Ascending aorta (tissue), 2 donors: ENCODE measurements at regions not wholly inside any gene's neighbourhood (a gene's known extent, or its start where the extent isn't known, plus 50 kb on each side); places are given as distances from the start of the nearest gene placed in this dataset.

Experiments used
- DNase-seq, 2 donors: peaks; one replicate each; pipeline ENCODE4 v3.0.0-alpha.2; 2019; ENCODE audit warnings: low spot score in 2 of 2
- H3K27ac ChIP-seq, 2 donors: fragments of 200-600 bp; sonication (generic); one replicate each; pipeline ENCODE4 v1.5.1; 2016 to 2017; ENCODE audit warnings: mild to moderate bottlenecking in 1 of 2
- H3K27me3 ChIP-seq: fragments of 200-600 bp; sonication (generic); one replicate; pipeline ENCODE4 v1.5.1; 2017
- H3K36me3 ChIP-seq, 2 donors: fragments of 200-600 bp; sonication (generic); one replicate each; pipeline ENCODE4 v1.5.1; 2016
- H3K4me1 ChIP-seq, 2 donors: fragments of 200-600 bp; sonication (generic); one replicate each; pipeline ENCODE4 v1.5.1; 2016 to 2017; ENCODE audit warnings: mild to moderate bottlenecking in 1 of 2
- H3K4me3 ChIP-seq, 2 donors: fragments of 200-600 bp; sonication (generic); one replicate each; pipeline ENCODE4 v1.5.1; 2016 to 2017; ENCODE audit warnings: mild to moderate bottlenecking in 1 of 2
- H3K9me3 ChIP-seq, 2 donors: fragments of 200-600 bp; sonication (generic); one replicate each; pipeline ENCODE4 v1.5.1; 2016
- intact Hi-C: fragments of 100-400 bp; cut with DNase I; formaldehyde crosslinking; loops from one replicate; pipeline ENCODE4 v1.15.1; 2023
- TF ChIP-seq, protein P1 (sequence below), 3 experiments: fragments of 200-600 bp in 2 of 3; fragments of 450-650 bp in 1 of 3; sonication (generic) in 2 of 3; IDR thresholded peaks; one replicate each; pipeline ENCODE4 v1.5.1; 2016 to 2019; ENCODE audit warnings: antibody characterized with exemption in 3 of 3, mild to moderate bottlenecking in 1 of 3, moderate library complexity in 1 of 3

DNA sequence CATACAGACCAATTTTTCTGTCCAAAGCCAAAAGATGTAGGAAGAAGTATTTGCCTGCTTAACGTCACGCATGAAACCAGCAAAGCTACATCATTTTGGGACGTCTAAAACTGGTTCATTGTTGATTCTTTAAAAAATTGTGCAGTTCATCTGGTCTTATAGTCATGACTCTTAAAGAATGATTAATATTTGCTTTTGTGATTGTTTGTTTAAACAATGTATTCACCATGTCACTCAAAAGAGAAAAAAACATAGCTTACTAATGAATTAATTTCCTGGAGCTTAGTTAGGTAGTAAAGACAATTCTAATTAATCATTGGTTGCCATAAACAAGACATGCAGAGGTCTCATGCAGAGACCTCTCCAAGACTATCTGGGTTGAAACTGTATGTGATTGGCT lies 157.3 kb downstream of the RPS12 start:
- H3K4me3 ChIP-seq = no peak overlapping the region
- no peaks in the 10 kb centered on the region for H3K4me1 ChIP-seq
- intact Hi-C loops = no loop called here

DNA sequence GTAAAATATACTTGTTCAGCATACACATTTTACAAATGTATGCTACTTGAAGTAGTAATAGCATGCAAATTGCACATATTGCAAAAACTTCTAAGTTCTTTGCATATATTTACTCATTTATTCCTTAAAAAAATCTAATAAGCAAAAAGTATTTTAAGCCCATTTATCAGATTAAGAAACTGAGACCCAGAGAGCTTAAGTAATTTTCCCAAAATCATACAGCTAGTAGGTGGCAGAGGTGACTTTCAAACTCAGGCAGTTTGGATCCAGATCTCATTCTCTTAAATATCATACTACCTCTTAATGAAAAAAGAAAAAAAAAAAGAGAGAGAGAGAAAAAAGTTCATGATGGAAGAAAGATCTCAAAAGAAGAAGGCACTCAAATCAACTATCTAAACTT lies 157.9 kb downstream of the RPS12 start:
- Histone ChIP-seq H3K4me1 (no peaks in the 10 kb centered on the region), H3K27ac (no peak overlapping the region), H3K9me3 (no peaks in the 10 kb centered on the region), H3K36me3 (no peaks in the 10 kb centered on the region), H3K27me3 (no peaks in the 10 kb centered on the region), H3K4me3 (no peak overlapping the region)
- intact Hi-C loops = no loop called here
- no peak for DNase-seq
- TF ChIP-seq, protein P1, sequence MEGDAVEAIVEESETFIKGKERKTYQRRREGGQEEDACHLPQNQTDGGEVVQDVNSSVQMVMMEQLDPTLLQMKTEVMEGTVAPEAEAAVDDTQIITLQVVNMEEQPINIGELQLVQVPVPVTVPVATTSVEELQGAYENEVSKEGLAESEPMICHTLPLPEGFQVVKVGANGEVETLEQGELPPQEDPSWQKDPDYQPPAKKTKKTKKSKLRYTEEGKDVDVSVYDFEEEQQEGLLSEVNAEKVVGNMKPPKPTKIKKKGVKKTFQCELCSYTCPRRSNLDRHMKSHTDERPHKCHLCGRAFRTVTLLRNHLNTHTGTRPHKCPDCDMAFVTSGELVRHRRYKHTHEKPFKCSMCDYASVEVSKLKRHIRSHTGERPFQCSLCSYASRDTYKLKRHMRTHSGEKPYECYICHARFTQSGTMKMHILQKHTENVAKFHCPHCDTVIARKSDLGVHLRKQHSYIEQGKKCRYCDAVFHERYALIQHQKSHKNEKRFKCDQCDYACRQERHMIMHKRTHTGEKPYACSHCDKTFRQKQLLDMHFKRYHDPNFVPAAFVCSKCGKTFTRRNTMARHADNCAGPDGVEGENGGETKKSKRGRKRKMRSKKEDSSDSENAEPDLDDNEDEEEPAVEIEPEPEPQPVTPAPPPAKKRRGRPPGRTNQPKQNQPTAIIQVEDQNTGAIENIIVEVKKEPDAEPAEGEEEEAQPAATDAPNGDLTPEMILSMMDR (IDR thresholded peaks at IDR 0.05) = no peak

More for the DNA sequence above, 157.3 kb downstream of the RPS12 start:
- H3K9me3 ChIP-seq = no peaks in the 10 kb centered on the region
- DNase-seq = no peak
- H3K36me3 ChIP-seq = no peaks in the 10 kb centered on the region
- no peaks in the 10 kb centered on the region for H3K27me3 ChIP-seq
- TF ChIP-seq, protein P1 (IDR thresholded peaks at IDR 0.05) = no peak
- H3K27ac ChIP-seq = no peak overlapping the region

DNA sequence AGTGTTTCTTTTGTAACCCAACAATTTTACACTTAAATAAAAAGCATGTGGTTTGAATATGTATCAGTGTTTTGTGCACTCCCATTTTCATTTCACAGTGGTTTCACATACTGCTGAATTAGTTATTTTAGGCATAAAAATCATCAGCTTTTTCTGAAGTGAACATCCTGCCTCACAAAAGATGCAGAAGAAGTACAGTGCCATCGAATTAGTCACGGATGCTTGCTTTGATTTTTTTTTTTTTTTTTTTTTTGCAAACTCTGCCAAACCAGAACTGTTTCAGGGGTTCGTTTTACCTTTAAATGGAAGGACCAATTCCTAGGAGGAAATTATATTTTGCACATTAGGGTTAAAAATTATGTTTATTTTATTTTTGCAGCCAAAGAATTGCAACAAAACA lies 158.6 kb downstream of the RPS12 start:
- Histone ChIP-seq H3K27me3 (no peaks in the 10 kb centered on the region), H3K9me3 (no peaks in the 10 kb centered on the region), H3K36me3 (no peaks in the 10 kb centered on the region), H3K4me3 (no peak overlapping the region), H3K27ac (no peak overlapping the region), H3K4me1 (no peaks in the 10 kb centered on the region)
- TF ChIP-seq, protein P1 (IDR thresholded peaks at IDR 0.05) = no peak
- no peak for DNase-seq
- intact Hi-C loops = no loop called here

DNA sequence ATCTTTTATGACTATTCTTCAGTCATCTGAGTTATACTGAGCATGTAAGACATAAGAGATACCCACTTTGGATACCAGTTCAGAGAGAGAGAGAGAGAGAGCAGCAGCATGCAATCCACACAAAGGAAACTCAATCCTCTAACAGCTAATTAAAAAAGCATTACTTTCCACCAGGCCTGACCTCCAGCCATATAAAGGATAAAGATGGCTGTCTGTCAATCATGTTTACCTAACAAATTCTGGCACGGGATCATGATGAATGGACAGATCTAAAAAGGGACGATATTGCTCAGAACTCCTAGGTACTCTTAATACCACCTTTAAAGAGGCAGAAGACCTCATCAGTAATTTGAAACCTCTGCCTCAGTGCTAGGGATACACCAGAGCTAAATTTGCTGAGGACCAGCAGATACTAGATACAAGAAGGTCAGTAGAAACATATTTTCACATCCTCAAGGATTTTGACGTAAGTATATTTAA lies 159.2 kb downstream of the RPS12 start:
- H3K4me1 ChIP-seq = no peaks in the 10 kb centered on the region
- intact Hi-C loops = no loop called here
- no peak for DNase-seq
- no peaks in the 10 kb centered on the region for H3K9me3 ChIP-seq
- H3K27ac ChIP-seq = no peak overlapping the region
- H3K36me3 ChIP-seq = no peaks in the 10 kb centered on the region
- TF ChIP-seq, protein P1 (IDR thresholded peaks at IDR 0.05) = no peak
- no peak overlapping the region for H3K4me3 ChIP-seq
- H3K27me3 ChIP-seq = no peaks in the 10 kb centered on the region

DNA sequence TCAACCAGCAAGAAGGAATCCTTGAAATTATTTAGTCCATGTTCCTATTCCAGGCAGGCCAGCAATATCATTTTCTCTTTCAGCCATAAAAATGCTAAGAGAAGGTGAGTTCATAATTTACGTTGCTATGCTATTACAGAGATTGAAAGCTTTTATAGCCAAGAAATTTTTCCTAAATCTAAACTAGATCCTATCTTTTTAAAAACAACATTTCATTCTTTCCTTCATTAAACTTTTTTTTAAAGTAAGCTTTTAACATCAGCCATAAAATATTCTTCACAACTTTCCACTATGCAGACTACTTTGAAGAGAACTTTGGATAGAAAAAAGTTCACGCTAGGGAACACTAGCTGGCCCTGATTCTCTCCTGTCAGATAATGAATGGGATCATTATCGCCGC lies 159.8 kb downstream of the RPS12 start:
- no peak overlapping the region for H3K4me3 ChIP-seq

More for the DNA sequence above, 159.8 kb downstream of the RPS12 start:
- Histone ChIP-seq H3K4me1 (no peaks in the 10 kb centered on the region), H3K9me3 (no peaks in the 10 kb centered on the region), H3K36me3 (no peaks in the 10 kb centered on the region), H3K27ac (no peak overlapping the region), H3K27me3 (no peaks in the 10 kb centered on the region)
- TF ChIP-seq, protein P1 (IDR thresholded peaks at IDR 0.05) = no peak
- intact Hi-C loops = no loop called here
- DNase-seq = no peak
